ENCODE measurements at regions not wholly inside any gene's neighbourhood (a gene's known extent, or its start where the extent isn't known, plus 50 kb on each side); places are given as distances from the start of the nearest gene placed in this dataset.

DNA sequence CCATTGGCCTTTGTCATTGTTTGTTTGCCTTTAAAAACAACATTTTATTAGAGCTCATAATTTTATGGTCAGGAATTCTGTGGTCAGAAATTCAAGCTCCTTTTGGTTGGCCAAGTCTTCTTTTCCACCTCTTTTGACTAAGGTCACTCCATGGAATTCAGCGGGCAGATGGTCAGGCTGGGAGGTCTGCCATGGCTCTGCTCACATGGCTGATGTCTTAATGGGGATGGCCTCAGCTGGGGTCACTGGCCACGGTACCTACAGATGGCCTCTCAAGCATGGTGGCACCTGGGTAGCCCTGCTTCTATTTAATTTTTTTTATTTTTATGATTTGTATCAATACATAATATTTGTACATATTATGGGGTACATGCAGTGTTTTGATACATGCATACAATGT lies 360.8 kb upstream of the MCTP2 start:
- DNase-seq (ENCODE audit: low spot score) = no peak

DNA sequence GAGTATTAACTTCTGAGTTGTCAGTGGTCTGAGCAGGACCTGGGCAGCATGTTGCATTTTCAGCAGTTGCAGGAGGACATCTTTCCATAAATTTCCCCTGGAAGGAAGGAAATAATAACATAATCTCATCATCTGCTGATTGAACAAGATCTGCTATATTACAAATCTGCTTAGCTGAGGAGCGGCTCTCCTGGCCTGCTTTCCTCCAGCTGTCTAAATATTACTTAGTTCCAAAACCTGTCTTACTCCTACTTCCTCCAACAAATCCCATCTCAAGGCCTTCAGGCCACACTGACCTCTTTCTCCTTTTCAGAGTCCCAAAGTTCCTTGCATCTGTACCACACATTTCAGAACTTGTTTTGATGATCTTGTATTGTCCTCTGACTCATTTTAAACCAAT lies 364.4 kb upstream of the MCTP2 start:
- DNase-seq (ENCODE audit: low spot score) = no peak

DNA sequence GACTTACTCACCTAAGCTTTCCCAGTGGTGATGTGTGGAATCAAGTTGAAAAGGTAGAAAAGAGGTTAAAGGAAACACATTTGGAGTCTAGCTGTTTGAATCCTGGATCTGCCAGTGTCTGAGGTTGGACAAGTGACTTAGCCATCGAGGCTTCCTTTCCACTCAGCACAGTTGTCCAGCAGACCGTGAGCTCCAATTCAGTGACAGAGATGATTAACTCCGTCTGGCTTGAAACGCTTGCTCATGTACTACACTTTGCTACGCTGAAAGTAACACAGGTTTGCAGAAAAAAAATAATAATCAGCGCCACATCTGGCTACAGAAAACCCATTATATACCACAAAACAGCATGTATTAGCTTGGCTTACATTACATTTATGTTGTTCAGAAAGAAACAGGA lies 364.9 kb upstream of the MCTP2 start:
- DNase-seq (ENCODE audit: low spot score) = no peak

DNA sequence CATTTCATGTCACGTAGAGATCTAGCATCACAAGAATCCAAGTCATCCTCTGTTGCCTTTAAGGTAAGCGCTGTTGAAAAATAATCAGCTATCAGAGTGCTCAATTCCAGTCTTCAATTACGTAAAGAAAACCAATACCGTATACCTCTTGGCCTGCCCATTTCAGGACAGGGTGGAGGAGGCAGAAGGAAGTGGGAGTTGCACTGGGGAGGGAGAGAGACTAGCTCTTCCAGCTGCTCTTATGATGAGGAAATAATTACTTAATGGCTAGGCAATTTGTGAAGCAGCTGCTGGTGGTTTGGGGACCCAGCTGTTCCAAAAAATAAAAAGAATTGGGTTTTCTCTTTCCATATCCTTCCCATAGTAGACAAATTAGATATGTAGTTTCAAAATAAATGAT lies 365.8 kb upstream of the MCTP2 start:
- no peak for DNase-seq (ENCODE audit: low spot score)

DNA sequence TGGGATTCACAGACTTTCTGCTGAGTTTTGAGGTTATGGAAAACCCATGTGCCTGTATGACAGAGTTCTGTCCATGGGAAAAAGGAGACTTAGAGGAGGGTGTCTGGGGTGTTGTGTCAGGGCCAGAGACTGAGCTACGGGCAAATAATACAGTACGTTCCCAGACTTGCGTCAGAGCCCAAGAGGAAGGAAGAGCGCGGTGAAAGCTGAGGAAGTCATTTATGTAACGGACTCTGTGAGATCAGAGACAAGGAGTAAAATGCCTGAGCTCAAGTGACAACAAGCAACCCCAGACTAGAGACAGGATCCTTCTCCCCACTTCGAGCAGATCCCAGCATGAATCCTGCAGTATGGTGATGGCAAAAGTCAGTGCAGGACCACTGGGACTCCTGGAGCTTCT lies 368.6 kb upstream of the MCTP2 start:
- no peak for DNase-seq (ENCODE audit: low spot score)

DNA sequence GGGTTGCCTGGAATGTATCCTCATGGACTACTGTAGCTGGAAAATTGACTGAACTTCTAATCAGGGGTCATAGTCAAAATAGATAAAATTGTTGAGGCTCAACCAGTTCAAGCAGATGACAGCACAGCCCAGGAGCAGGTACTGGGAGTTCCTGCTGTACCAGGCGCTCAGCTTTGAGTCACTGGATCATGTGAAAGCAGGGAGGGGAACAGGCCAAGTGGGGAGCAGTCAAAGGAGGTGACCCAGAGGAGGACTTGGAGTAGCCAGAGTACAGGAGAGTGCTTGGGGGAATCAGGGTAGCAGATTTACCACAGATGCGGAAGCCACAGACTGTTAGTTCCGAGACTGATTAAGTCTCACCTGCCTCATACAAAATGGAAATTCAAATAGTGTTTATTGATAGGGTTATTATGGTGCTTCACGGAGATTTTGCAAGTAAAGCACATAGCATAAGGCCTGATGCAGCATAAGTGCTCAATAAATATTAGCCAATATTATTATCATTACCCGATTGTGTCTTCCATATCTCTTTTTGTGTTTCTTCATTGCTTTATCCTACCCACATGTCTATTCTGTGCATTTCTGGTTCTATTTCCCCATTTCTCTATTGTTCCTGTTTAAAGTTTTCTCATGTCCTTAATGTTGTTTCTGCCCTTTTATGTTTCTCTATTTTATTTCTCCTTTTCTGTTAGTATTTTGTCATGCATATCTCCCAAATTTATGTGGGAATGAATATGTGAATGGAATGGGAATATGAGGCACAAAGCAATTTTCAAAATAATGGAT lies 369.2 kb upstream of the MCTP2 start:
- no peak for DNase-seq (ENCODE audit: low spot score)

DNA sequence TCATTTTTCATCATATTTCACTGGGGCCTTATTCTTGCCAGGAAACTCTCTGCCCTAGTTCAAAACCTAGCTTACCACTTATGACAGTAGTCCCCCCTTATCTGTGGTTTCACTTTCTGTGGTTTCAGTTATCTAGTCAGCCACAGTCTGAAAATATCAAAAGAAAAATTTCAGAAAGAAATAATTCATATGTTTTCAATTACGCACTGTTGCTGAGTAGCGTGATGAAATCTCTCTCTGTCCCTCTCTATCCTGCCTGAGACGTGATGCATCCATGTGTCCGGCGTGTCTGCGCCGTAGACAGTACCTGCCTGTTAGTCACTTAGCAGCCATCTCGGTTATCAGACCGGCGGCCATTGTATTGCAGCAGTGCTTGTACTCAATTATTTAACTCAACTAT lies 369.9 kb upstream of the MCTP2 start:
- no peak for DNase-seq (ENCODE audit: low spot score)

DNA sequence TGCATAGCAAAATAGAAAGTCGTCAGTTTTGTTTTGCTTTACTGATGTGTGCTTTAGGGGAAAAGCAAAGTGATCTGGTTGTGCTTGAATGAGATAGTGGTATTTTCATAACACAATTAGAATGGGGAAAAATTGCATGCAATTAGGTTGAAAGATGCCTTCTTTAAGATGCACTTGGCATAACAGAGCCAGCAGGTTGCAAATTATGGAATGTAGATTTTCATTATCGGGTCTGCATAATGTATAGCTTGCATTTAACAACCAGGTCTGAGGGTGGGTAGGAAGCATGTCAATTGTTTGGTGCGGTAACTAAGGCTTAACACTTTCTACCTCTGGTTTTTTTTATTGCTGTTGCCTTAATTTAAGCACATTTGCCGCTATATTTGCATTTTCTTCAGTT lies 370.7 kb upstream of the MCTP2 start:
- DNase-seq (ENCODE audit: low spot score) = no peak

DNA sequence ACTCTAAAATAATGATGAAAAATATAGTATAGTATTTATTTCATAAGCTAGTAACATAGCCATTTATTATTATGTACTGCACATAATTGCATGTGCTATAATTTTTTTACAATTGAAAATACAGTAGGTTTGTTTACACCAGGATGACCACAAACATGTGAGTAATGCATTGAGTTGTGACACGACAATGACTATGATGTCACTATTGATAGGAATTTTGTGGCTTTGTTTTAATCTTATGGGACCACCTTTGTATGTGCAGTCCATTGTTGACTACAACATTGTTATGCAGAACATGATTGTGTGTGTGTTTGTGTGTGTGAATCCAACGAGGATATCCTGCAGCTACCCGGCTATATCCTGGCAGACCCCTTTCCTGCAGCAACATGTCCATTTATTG lies 372.2 kb upstream of the MCTP2 start:
- no peak for DNase-seq (ENCODE audit: low spot score)

DNA sequence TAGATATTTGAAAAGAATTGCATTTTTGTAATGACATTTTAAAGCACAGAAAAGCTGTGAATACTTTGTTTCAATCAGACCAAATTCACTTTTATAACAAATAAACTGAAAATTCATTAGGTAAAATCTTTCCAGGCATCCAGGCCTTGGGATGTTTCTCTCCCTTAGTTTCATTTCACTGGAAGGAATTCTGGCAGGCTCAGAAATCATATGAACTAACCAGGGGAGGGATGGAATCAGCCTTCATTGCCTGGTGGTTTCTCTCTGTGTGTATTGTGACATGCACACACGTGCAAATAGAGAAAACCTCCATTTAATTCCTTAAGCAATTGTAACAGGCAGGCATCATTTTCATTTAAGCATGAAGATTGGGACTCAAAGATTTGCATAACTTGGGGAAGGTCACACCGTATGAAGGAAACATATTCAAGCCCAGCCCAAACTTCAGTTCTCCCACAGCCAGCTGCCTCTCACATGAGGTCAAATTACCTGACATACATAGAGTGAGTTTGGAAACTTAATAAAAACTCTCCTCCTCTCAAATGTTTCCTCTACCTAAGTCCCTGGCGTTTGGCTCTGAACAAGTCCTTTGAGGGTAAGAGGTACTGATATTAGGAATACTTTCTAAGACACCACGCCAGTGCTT lies 376.1 kb upstream of the MCTP2 start:
- no peak for DNase-seq (ENCODE audit: low spot score)

DNA sequence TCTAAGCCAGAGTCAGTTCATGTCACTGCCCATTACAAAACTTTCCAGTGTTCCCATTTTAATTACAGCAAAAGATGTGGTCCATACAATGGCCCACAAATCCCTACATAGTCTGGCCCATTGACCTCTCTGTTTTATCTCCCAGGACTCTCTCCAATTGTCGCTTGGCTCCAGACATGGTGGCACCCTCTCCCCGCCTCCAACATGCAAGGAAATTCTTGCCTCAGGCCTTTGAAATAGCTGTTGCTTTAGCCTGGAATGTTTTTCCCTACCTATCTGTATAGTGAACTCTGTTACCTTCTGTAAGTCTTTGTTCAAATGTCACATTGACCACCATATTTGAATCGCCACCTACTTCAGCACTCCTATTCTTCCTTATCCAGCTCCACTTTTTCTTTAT lies 377.3 kb upstream of the MCTP2 start:
- no peak for DNase-seq (ENCODE audit: low spot score)

DNA sequence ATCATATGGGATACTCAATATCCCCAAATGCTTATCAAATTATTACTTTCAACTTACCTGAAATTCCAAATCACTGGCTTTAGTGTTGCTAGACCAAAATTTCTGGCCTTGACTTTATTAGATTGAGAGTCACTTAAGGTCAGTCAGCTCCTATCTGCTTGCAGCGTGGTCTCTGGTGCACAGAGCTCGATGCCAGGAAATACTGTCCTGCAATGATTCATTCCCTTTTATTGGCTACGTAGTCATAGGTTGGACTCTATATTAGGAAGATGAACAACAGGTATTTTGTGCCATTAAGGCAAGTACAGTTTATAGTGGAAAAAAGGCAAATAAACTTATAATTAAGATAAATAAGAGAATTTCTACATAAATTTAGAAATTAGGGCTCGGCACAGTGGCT lies 378.6 kb upstream of the MCTP2 start:
- DNase-seq (ENCODE audit: low spot score) = no peak

DNA sequence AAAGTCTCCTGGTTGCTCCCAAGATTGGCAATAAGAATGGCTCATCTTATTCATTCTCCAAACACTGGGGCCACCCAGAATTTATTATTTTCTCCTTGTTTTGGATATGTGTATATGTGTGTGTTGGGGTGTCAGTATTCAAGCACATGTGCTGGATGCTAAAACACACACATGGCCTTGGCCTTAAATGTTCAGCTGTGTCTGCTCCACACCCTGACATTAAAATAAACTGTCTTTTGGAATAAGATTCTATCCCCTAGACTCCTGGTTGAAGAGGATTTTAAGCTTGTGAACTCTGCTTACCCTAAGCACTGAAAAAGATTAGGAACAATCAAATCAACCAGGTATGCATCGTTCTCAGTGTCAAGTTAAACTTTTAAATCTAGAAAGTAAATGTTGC lies 382.9 kb upstream of the MCTP2 start:
- no peak for DNase-seq (ENCODE audit: low spot score)

DNA sequence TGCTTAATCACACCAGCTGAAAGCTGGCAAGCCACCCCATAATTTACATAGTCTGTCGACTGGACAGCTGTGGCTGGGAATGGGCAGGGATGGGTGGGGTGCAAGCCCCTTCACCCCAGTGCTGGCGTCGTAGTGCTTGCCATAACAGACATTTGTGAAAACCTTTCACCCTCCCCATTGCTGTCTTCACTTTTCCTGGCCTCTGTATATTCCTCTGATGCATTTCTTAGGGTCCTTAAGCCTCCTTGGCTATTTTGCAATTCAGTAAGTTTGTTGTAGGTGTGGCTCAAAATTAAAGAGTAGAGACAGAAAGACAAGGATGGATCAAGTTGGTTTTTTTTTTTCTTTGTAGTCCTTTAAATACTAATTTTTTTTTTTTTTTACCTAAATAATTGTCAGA lies 383.3 kb upstream of the MCTP2 start:
- DNase-seq (ENCODE audit: low spot score) = no peak

DNA sequence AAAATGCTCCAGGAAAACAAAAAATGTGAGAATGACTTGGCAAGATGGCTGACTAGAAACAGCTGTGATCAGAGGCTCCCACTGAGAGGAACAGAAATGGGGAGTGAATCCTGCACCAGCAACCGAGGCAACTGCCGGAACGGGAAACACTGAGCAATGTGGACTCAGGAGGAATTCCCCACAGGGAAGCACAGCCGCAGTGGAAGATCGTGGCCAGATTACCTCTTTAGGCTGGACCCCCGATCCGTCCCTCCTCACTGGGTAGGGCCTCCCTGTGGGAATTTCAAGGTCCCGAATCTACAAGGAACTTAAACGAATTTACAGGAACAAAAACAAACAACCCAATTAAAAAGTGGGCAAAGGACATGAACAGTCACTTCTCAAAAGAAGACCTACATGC lies 385.2 kb upstream of the MCTP2 start:
- no peak for DNase-seq (ENCODE audit: low spot score)

DNA sequence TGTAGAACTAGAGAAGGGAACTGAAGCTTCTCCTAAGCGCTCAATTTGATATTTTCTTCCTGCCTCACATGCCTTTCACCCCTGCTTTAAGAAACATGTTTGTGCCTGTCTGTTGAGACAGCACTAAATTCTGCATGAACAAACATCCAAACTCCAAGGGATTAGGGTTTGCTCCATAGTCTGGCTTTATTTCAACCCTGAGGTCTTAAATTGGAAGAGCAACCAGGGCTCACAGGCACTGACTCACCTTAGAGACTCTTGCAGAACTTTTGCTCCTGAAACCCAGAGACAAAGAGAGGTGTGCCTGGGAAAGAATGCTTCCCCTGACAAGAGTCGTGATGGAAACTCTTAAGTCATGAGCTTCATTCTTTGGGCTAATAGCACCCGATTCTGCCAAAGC lies 393.9 kb upstream of the MCTP2 start:
- DNase-seq (ENCODE audit: low spot score) = no peak

DNA sequence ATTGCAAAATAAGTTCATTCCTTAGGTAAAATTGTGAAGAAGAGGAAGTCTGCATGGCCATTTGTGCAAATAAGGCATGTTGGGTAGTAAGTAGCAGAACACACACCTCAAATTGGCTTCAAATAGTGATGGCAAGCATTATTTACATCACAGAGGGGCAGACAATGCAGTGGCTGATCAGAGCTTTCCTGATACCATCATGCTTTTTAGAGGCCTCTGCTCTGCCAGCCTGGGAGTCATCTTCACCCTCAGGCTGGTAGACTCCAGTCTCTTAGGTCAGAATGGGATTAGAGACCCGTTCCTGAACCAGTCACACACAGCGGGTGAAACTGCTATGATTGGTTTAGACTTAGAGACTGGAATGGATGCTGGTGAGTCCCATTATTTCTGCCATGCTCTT lies 396.0 kb upstream of the MCTP2 start:
- no peak for DNase-seq (ENCODE audit: low spot score)

DNA sequence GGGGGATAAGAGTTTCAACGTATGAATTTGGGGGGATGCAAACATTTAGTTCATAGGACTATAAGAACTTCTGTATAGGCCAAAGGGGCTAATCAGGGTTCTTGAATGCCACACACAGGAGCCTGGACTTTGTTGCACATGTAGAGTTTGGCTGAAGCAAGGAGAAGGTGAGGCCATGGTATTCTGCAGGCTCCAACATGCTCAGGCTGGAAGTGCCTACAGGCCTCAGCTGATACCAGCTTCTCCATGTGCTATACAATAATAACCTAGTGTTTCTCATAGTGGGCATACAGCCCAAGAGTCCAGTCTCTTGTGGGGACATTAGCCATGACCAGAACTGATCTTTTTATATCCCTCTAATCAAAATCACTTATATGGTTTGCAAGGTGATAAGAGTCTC lies 399.7 kb upstream of the MCTP2 start:
- DNase-seq (ENCODE audit: low spot score) = no peak

DNA sequence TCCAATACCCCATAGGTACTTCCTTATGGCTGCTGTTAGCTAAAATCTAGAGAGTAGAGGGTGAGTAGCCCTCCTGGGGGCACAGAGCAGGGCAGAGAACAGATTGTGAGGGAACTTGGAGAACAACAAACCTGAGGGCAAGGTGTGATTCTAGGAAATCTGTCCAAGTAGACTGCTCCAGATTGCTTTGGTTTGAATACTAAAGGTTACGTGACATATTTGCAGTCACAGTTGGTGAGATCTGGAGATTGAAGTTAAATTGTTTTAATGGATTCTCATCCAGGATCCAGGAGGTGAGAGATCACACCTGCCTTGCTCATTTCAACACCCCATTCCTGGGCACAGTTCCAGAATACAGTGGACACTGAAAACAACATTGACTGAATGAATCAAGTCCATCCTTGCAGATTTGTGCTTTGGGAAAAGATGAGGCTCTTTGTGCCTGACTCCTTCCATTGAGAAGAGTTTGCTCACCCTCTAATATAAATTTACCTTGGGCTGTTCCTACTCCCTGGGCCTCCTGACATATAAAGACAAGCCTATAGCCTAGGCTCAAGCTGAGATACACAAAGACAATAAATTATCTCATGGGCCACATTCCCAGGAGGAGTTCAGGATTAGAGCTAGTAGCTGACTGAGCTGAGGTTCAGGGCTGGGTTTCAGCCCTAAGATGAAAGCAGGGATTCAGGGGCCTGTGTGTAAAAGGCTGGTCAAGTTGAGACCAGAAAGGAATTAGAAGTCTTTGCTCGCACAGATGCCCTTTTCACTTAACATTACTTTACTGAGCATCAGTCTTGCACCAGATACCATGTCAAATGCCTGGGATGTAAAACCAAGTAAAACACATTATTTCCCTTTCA lies 400.9 kb upstream of the MCTP2 start:
- DNase-seq (ENCODE audit: low spot score) = no peak

DNA sequence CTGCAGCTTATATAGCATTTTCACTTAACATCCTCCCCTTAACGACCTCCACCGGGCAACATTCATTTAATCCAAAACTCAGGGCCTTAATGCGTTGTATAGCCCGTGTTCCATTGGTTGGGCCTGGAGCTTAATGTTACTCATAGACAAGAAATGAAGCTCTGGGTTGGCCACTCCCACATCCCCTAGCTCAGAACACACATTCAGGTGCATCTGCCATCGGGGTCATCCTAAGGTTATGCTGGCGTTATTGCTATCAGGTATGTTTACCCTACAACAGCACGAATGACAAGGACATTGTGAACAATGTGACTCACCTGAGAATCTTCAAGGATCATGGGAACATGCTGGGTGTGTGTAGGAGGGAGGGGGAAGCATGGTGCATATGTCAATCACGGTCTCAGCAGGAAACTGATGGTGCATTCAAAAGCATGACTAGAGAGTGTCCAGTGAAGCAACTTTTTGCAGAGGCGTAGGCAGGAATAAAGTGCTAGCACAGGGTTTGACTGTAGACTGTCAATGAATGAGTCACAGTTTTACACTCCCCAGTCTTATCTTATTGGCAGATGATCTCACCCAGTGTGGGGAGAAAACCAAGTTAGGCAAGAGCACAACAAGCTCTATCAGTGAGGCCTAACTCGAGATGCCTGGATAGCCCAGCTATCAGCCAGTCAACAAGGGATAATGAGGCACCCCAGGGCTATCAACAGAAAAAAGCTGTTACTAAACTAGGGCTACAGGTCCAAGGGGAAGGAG lies 402.1 kb upstream of the MCTP2 start:
- DNase-seq (ENCODE audit: low spot score) = peak; percentile 51

DNA sequence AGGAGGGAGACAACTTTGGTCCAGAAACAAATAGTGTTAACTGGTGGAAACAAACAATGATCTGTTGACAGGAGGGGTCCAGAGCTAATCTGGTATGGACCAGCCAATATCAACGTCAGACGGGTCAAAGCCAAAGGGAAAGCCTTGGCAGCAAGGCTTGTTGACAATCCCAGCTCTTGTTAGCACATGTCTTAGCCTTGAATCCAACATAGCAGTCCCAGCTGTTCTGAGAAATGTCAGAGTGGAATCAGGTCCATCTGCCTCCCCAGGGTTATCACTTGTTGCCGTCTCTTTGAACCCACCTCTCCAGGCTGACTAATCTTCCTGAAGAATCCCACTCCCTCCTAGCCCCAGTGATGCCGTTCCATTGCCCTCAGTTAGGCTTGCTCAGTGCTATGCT lies 404.6 kb upstream of the MCTP2 start:
- DNase-seq (ENCODE audit: low spot score) = no peak

DNA sequence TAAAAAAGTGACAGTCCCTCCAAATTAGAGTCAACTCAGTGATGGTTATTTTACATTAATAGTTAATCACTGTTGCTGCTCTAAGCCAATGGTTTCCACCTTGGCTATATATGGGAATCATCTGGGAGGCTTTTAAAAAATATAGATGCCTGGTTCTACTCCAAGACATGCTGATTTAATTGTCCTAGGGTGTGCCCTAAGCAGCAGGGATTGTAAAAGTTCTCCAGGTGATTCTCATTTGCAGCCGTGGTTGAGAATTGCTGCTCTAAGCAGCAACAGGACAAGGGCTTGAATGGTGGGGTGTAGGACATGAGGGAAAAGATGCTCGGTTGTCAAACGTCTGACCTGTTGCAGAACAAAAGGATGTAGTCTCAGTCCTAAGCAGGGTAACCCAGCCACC lies 405.1 kb upstream of the MCTP2 start:
- DNase-seq (ENCODE audit: low spot score) = no peak
